Activated naive CD4-positive, alpha-beta T cell treated with anti-CD3 and anti-CD28 coated beads, Interleukin-2, amount 10 ng/mL, durations not matched to agents 7 days and 5 days (primary cell): ENCODE measurements at regions not wholly inside any gene's neighbourhood (a gene's known extent, or its start where the extent isn't known, plus 50 kb on each side); places are given as distances from the start of the nearest gene placed in this dataset.

ENCODE experiments used
- CTCF ChIA-PET: fragments of 350-600 bp; sonication (Branson Sonifier 250); formaldehyde crosslinking; loops from one replicate; lab custom pipeline; 2021; ENCODE audit warnings: antibody characterized with exemption; lab: Charles Lee
- DNase-seq: peaks from one replicate; pipeline ENCODE4 v3.0.0-alpha.2; 2020
- H3K27ac Mint-ChIP-seq: one replicate; pipeline ENCODE4 v1.8.0; 2021; ENCODE audit warnings: mild to moderate bottlenecking, moderate library complexity, mixed read lengths
- H3K27me3 Mint-ChIP-seq: one replicate; pipeline ENCODE4 v1.8.0; 2021; ENCODE audit warnings: mild to moderate bottlenecking, mixed read lengths
- H3K36me3 Mint-ChIP-seq: one replicate; pipeline ENCODE4 v1.8.0; 2021; ENCODE audit warnings: mixed read lengths
- H3K4me1 Mint-ChIP-seq: one replicate; pipeline ENCODE4 v1.8.0; 2021; ENCODE audit warnings: mixed read lengths
- H3K4me3 Mint-ChIP-seq: one replicate; pipeline ENCODE4 v1.8.0; 2021; ENCODE audit warnings: mild to moderate bottlenecking, moderate library complexity, mixed read lengths
- H3K9me3 Mint-ChIP-seq: one replicate; pipeline ENCODE4 v1.8.0; 2021; ENCODE audit warnings: mixed read lengths

DNA sequence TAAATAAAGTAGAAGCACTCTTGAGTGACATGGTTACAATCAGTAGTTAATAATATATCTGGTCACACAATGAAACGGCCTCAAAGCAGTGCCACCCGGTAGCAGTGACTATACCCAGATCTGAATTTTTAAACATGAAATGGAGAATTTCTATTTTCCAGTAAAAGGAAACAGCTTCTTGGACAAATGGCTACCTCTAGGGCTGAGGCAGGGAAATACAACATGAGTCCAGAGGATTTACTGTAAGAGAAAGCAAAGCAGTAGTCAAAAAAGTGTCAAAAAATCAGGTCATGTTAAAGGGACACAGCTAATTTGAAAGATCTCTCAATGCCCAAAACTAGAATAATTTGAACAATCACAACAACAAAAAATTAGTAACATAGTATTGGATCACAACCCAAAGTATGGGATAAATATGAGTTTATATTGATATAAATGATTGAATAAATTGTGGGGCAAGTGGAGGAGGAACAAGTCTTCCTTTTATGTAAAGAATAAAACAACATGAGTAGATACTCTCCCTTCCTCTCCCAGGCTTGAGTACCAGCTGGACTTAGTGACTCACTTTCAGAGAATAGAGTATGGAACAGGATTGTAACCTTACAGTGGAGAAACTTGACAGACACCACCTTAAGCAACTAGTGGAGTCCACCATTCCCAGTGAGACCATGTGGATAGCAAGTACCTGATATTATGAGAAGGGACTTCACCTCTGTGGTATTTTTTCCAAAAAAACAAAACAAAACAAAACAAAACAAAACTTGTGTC is 180.8 kb downstream of the MBD2 start:
- Mint-ChIP-seq H3K27me3 (peaks cover 6% of the 10 kb centered on the region), H3K27ac (no peak overlapping the region), H3K4me3 (no peak overlapping the region), H3K36me3 (no peaks in the 10 kb centered on the region), H3K9me3 (no peaks in the 10 kb centered on the region), H3K4me1 (no peaks in the 10 kb centered on the region)
- DNase-seq, result no peak
- CTCF ChIA-PET, result no interaction called here

- CTCF ChIA-PET, result no interaction called here
- no peaks in the 10 kb centered on the region for H3K9me3 Mint-ChIP-seq
- no peaks in the 10 kb centered on the region for H3K36me3 Mint-ChIP-seq
- no peak overlapping the region for H3K4me3 Mint-ChIP-seq
- no peak overlapping the region for H3K27ac Mint-ChIP-seq
- no peak for DNase-seq
- no peaks in the 10 kb centered on the region for H3K27me3 Mint-ChIP-seq
- H3K4me1 Mint-ChIP-seq, result no peaks in the 10 kb centered on the region
Observed at GRCh38 chr18:54035927-54036326, 188.5 kb downstream of the MBD2 start.

DNA sequence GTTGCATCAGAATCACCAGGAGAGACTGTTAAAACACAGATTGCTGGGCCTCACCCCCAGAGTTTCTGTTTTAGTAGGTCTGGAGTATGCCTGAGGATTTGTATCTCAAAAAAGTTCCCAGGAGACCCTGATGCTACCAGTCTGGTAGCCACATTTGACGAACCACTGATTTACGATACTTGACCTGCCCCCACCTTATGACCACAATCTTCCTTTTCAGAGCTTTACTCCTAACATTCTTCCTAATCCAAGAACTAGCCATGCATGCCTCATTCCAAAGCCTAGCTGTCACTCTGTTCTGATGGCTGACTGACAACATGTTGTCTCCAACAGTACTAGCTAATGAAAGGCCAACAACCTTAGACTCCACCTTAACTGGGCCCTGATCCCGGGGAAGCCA is 191.4 kb downstream of the MBD2 start:
- H3K27ac Mint-ChIP-seq, result no peak overlapping the region
- no peaks in the 10 kb centered on the region for H3K4me1 Mint-ChIP-seq
- DNase-seq, result no peak
- CTCF ChIA-PET, result interaction anchor here (0.5 kb wide), 1 partner anchor 15 kb away, joined by 3 read pairs; no protein-coding TSS in a partner anchor
- H3K4me3 Mint-ChIP-seq, result no peak overlapping the region
- H3K9me3 Mint-ChIP-seq, result no peaks in the 10 kb centered on the region
- no peaks in the 10 kb centered on the region for H3K27me3 Mint-ChIP-seq
- no peaks in the 10 kb centered on the region for H3K36me3 Mint-ChIP-seq

GRCh38 chr18:54032412-54032811 is 192.1 kb downstream of the MBD2 start:
- H3K27ac Mint-ChIP-seq, result no peak overlapping the region
- CTCF ChIA-PET, result interaction anchor here (0.5 kb wide), 1 partner anchor 15 kb away, joined by 3 read pairs; no protein-coding TSS in a partner anchor
- DNase-seq, result no peak
- no peaks in the 10 kb centered on the region for H3K36me3 Mint-ChIP-seq
- H3K27me3 Mint-ChIP-seq, result no peaks in the 10 kb centered on the region
- no peak overlapping the region for H3K4me3 Mint-ChIP-seq
- no peaks in the 10 kb centered on the region for H3K9me3 Mint-ChIP-seq
- no peaks in the 10 kb centered on the region for H3K4me1 Mint-ChIP-seq

GRCh38 chr18:54031243-54031642 is 193.2 kb downstream of the MBD2 start:
- Mint-ChIP-seq H3K27ac (no peak overlapping the region), H3K4me1 (no peaks in the 10 kb centered on the region), H3K27me3 (peaks cover 5% of the 10 kb centered on the region), H3K4me3 (no peak overlapping the region), H3K36me3 (no peaks in the 10 kb centered on the region), H3K9me3 (no peaks in the 10 kb centered on the region)
- CTCF ChIA-PET, result no interaction called here
- DNase-seq, result no peak

- no peak overlapping the region for H3K4me3 Mint-ChIP-seq
- H3K27me3 Mint-ChIP-seq, result peaks cover 6% of the 10 kb centered on the region
- H3K9me3 Mint-ChIP-seq, result no peaks in the 10 kb centered on the region
- H3K36me3 Mint-ChIP-seq, result no peaks in the 10 kb centered on the region
- no peaks in the 10 kb centered on the region for H3K4me1 Mint-ChIP-seq
- CTCF ChIA-PET, result interaction anchor here (1.1 kb wide), 1 partner anchor 89 kb away, joined by 3 read pairs; no protein-coding TSS in a partner anchor
- no peak overlapping the region for H3K27ac Mint-ChIP-seq
- DNase-seq, result no peak
Observed at GRCh38 chr18:54030434-54030833, 194.0 kb downstream of the MBD2 start.

DNA sequence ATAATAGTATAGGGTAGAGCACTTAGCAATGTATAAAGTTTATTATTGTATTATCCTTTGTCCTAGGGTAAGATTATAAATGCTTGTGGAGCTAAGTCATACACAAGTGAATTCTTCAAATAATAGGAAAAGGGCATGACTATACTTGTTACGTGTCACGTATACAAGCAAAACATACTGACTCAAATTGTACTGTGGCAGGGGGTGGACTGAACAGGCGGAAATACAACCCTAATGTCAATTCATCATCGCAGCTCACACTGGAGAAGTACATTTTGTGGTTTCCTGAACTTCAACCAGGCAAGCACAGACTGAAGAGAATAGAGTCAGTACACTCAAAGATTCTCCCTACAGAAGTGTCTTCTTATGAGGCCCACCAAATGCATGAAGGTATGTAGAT is 201.0 kb downstream of the MBD2 start:
- CTCF ChIA-PET, result no interaction called here
- DNase-seq, result no peak
- H3K4me3 Mint-ChIP-seq, result no peak overlapping the region

GRCh38 chr18:54020966-54021365 is 203.5 kb downstream of the MBD2 start:
- H3K27me3 Mint-ChIP-seq, result no peaks in the 10 kb centered on the region
- H3K36me3 Mint-ChIP-seq, result no peaks in the 10 kb centered on the region
- no peaks in the 10 kb centered on the region for H3K9me3 Mint-ChIP-seq
- DNase-seq, result no peak
- CTCF ChIA-PET, result no interaction called here
- peaks cover 5% of the 10 kb centered on the region for H3K4me1 Mint-ChIP-seq
- no peak overlapping the region for H3K4me3 Mint-ChIP-seq
- H3K27ac Mint-ChIP-seq, result no peak overlapping the region

More for the DNA sequence above, 201.0 kb downstream of the MBD2 start:
- Mint-ChIP-seq H3K4me1 (peaks cover 5% of the 10 kb centered on the region), H3K36me3 (no peaks in the 10 kb centered on the region), H3K9me3 (no peaks in the 10 kb centered on the region), H3K27ac (no peak overlapping the region), H3K27me3 (peaks cover 6% of the 10 kb centered on the region)

DNA sequence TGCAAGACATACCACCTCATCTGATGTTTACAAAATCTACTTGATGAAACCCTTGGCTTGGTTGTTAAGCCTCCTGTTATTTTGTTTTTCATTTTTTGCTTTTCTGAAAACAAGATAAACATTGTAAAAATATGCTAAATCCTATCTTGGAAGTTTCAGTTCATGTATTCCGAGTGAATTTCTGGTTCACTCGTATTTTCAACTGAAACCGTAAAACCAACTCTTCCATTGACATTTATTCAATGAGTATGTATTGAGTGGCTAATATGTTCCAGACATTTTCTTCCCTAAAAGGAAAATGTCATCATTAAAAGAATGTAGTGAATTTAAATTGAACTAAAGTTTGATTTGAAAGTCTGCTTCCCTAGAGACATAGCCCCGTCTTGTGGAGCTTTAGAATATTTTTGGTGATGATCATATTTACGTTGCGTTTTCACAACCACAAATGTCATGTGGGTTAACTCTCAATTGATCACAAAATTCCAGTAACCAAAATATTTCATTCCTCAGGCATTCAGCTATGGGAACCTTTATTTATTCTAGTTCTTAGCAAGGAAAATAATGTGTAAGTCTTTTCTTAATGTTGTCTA is 204.2 kb downstream of the MBD2 start:
- Mint-ChIP-seq H3K4me1 (peaks cover 5% of the 10 kb centered on the region), H3K27me3 (no peaks in the 10 kb centered on the region)
- CTCF ChIA-PET, result no interaction called here

GRCh38 chr18:54019641-54020040 is 204.8 kb downstream of the MBD2 start:
- Mint-ChIP-seq H3K4me3 (no peak overlapping the region), H3K4me1 (peaks cover 5% of the 10 kb centered on the region), H3K27me3 (no peaks in the 10 kb centered on the region), H3K36me3 (no peaks in the 10 kb centered on the region), H3K27ac (no peak overlapping the region), H3K9me3 (no peaks in the 10 kb centered on the region)
- CTCF ChIA-PET, result no interaction called here
- no peak for DNase-seq

More for the DNA sequence above, 204.2 kb downstream of the MBD2 start:
- no peak overlapping the region for H3K4me3 Mint-ChIP-seq
- no peaks in the 10 kb centered on the region for H3K9me3 Mint-ChIP-seq
- no peak overlapping the region for H3K27ac Mint-ChIP-seq
- no peaks in the 10 kb centered on the region for H3K36me3 Mint-ChIP-seq
- DNase-seq, result no peak

DNA sequence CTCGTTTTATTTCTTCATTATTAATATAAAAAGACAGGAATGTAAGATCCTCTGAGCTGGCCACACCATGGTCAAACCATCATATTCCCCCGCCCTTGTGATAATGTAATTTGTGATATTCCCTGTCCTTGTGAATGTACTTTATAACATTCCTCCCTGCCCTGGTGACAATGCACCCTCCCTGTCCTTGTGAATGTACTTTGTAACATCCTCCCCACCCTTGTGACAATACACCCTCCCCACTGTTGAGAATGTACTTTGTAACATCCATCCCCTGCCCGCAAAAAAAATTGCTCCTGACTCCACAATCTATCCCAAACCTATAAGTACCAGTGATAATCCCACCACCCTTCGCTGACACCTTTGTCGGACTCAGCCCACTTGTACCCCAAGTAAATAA is 211.0 kb downstream of the MBD2 start:
- H3K27ac Mint-ChIP-seq, result no peak overlapping the region
- H3K36me3 Mint-ChIP-seq, result no peaks in the 10 kb centered on the region

DNA sequence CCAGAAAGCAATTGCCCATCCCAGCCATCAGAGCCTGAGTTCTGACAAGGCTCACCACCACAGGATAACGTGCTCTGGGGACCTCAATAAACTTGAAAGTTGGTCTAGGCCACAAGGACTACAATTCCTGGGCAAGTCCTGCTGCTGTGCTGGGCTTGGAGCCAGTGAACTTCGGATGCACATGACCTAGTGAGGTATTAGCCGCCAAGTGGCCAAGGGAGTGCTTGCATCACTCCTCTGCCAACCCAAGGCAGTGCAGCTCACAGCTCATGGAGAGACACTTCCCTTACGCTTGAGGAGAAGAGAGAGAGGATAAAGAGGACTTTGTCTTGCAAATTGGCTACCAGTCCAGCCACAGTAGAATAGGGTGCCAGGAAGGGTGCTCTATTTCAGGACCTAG is 219.6 kb downstream of the MBD2 start:
- no peak overlapping the region for H3K27ac Mint-ChIP-seq

More for the DNA sequence above, 211.0 kb downstream of the MBD2 start:
- H3K4me1 Mint-ChIP-seq, result no peaks in the 10 kb centered on the region
- CTCF ChIA-PET, result no interaction called here
- H3K27me3 Mint-ChIP-seq, result no peaks in the 10 kb centered on the region
- no peaks in the 10 kb centered on the region for H3K9me3 Mint-ChIP-seq
- no peak for DNase-seq
- H3K4me3 Mint-ChIP-seq, result no peak overlapping the region

GRCh38 chr18:54003195-54003594 is 221.3 kb downstream of the MBD2 start:
- no peak for DNase-seq
- Mint-ChIP-seq H3K27ac (no peak overlapping the region), H3K4me1 (no peaks in the 10 kb centered on the region), H3K36me3 (no peaks in the 10 kb centered on the region), H3K27me3 (peaks cover 7% of the 10 kb centered on the region), H3K4me3 (no peak overlapping the region), H3K9me3 (no peaks in the 10 kb centered on the region)
- CTCF ChIA-PET, result no interaction called here

More for the DNA sequence above, 219.6 kb downstream of the MBD2 start:
- no peaks in the 10 kb centered on the region for H3K36me3 Mint-ChIP-seq
- H3K9me3 Mint-ChIP-seq, result no peaks in the 10 kb centered on the region
- no peak overlapping the region for H3K4me3 Mint-ChIP-seq
- CTCF ChIA-PET, result no interaction called here
- H3K4me1 Mint-ChIP-seq, result no peaks in the 10 kb centered on the region
- H3K27me3 Mint-ChIP-seq, result peaks cover 7% of the 10 kb centered on the region
- DNase-seq, result no peak

DNA sequence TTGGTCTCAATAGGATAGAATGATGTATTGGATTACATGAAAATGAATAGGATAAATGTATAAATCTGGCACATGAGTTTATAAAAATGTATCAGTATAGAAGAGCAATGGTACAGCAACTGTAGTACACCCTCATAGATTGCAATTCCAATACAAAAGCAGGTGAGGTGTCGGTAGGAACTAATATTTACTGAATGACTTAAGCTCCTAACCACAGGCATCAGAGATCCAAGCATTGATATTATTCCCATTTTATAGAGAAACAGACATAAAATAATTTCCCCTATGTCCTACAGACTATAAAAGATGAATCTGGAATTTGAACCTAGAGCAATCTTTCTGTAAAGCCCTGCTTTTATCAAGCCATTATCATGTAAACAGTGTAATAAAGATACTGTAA is 227.4 kb downstream of the MBD2 start:
- CTCF ChIA-PET, result no interaction called here
- no peaks in the 10 kb centered on the region for H3K9me3 Mint-ChIP-seq
- H3K4me1 Mint-ChIP-seq, result no peaks in the 10 kb centered on the region
- no peak overlapping the region for H3K4me3 Mint-ChIP-seq
- no peaks in the 10 kb centered on the region for H3K27me3 Mint-ChIP-seq
- no peak overlapping the region for H3K27ac Mint-ChIP-seq
- DNase-seq, result no peak
- H3K36me3 Mint-ChIP-seq, result no peaks in the 10 kb centered on the region

GRCh38 chr18:53994016-53994415 is 230.5 kb downstream of the MBD2 start:
- Mint-ChIP-seq H3K4me1 (no peaks in the 10 kb centered on the region), H3K9me3 (no peaks in the 10 kb centered on the region), H3K36me3 (no peaks in the 10 kb centered on the region), H3K27me3 (no peaks in the 10 kb centered on the region), H3K27ac (no peak overlapping the region), H3K4me3 (no peak overlapping the region)
- no peak for DNase-seq
- CTCF ChIA-PET, result no interaction called here
